ENCODE measurements at regions not wholly inside any gene's neighbourhood (a gene's known extent, or its start where the extent isn't known, plus 50 kb on each side); places are given as distances from the start of the nearest gene placed in this dataset.

DNA sequence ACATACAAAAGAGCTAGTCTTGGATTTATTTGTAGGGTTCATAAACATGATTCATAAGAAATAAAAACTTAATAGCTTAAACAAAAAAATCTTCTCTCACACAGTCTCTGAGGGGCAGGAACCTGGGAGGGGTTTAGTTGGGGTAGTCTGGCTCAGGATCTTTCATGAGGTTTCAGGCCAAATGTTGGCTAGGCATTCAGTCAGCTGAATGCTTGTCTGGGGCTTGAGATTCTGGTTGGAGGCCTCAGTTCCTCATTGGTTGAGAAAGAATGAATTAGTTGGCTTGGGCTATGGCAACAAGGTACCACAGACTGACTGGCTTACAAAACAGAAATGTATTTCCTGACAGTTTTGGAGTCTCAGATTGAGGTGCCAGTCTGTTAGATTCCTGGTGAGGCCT, 74.3 kb downstream of the ANKRD7 start:
- no peak for DNase-seq (ENCODE audit: low spot score)

DNA sequence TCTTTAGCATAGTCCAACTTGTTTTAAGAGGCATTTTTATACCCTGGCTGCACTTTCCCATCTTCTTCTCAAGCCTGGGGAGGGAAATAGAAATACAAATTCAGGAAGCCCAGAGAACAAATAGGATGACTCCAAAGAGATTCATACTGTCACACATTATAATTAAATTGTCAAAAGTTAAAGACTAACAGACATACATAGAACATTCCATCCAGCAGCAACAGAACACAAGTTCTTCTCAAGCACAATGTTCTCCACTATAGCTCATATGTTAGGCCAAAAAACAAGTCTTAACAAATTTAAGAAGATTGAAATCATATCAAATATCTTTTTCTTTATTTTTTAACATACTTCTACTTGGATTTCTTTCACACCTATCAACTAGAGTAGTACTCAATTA, 75.7 kb downstream of the ANKRD7 start:
- DNase-seq (ENCODE audit: low spot score), result no peak

DNA sequence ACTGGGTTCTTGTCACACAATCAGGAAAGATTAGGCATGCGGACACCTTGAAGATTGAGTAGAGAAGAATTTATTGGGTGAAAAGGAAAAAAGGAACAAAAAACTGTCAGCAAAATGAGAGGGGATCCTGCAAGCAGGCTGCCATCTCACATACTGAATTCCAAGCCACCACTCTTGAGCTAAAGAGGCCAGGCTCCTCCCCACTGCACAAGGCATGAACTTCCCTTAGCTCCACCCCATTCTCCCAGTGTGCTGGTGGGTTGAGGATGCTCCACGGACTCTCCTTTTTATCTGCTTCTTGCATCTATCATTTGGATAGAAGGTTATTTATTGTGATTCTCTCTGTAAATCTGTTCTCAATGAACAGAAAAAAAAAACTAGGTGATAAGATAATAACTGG, 79.6 kb downstream of the ANKRD7 start:
- DNase-seq (ENCODE audit: low spot score), result no peak

DNA sequence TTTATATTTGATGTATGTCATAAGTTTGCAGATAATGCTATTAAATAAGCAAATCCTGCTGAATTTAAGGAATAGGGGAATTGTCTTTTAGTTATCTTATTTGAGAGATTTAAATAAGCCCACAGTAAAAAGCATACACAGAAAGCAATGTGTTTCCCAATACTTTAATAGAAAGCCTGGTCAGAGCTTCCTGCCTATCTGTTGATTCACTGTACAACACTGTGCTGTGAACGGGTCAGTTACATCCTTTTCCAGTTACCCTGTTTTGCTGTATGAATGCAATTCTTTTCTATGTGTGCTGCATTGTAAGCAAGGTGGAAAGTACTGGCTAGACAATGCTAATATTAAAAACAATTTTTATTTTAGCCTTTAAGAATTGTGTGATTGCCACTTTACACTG, 81.2 kb downstream of the ANKRD7 start:
- DNase-seq (ENCODE audit: low spot score), result no peak

DNA sequence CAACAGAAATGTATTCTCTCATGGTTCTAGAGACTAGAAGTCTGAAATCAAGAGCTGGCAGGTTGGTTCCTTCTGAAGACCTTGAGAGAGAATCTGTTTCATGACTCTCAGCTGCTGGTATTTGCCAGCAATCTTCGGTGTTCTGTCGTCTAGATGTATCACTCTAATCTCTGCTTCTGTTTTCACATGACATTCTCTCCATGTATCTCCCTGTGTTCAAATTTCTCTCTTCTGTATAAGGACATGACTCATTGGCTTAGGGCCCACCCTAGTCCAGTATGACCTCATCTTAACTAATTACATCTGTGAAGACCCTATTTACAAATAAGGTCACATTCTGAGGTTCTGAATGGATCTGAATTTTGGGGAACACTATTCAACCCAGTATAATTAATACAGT, 82.3 kb downstream of the ANKRD7 start:
- DNase-seq (ENCODE audit: low spot score), result no peak

DNA sequence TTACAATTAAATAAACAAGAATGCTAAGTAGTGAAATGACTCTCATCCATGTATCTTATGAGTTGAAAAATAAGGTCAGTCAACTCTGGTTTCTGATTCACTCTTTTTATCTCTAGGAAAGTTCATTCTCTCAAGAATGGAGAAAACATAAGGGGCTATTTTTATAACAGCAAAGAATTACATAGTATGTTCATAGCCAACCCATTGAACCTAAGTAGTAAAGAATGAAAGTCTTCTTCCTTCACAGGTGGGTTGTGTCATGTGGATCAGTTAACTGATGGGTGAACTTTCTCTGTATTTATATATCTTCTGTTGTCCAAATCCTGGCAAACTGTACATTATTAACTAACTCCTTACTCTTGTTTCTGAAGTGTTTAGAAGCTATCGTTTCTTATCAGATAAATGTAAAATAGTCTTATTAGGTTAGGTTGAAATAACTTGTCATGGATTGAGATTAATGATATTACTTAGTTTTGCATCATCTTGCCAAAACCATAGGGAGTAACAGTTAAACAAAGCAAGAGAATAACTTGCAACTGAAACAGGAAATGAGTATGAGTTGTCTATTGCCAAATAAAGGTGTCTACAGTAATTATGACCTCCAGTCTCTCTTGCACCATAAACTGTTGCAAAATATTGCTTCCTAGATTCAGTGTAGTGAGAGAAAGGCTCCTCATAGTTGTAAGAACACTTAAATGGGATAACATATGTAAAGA, 86.8 kb downstream of the ANKRD7 start:
- peak; percentile 53 for DNase-seq (ENCODE audit: low spot score)

DNA sequence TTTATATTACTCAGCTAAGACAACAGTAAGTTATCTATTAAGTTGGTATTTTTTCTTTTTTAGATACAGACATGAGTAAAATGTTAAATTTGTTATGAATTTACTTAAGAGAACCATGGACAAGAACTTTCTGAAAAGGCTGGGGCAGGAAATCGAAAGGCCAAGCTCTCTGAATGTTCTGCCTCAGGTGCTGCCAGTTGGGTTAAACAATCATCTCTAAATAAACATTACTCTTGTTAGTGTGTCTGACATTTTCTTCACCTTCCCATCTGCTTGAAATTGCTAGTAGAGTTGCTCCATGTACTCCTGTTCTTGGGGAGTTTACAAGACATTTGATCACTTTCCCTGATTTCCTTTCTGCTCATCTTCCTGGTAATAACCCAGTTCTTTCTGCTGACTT, 87.5 kb downstream of the ANKRD7 start:
- no peak for DNase-seq (ENCODE audit: low spot score)

DNA sequence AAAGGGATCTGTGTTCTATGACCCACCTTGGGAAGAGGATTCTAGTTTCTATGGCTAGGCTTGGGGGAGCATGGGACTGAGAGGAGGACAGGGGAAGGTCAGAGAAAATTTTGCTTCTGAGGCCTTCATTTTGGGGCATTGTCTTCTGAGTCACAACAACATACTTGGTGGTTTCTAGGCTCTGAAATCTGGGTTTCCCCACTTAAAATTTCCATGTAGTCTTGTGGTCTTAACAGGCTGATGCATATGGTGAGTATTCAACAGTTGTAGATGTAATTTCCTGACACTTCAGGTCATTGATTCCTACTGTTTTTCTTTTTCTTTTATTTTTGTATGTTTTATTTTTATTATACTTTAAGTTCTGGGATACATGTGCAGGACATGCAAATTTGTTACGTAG, 88.5 kb downstream of the ANKRD7 start:
- peak; percentile 46 for DNase-seq (ENCODE audit: low spot score)

DNA sequence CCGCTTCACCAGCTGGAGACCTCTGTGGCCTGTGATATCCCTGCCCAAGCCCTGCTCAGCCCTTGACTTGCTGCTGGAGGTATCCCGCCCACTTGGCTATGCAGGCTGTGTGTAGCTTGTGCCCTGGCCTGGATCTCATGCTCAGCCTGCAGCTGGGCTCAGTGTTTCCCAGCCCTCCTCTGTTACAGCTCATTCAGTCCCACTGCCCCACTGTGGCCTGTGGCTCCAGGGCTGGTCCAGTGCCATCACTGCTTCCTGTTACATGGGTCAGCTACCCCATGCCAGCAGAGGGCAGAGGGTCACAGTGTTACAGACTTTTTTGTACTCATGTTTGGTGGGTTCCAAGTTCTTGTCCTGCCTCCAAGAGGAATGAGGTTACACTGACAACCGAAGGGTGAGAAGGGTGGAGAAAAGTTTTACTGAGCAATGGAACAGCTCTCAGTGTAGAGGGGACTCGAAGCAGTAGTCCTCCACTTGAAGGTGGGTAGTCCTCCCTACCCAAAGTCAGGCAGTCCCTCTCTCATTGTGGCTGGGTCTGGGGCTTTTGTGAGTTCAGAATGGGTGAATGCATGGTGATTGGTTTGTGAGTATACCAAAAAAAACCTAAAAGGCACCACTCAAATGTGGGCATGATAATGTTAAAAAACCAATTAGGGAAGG, 100.4 kb downstream of the ANKRD7 start:
- DNase-seq (ENCODE audit: low spot score), result no peak

DNA sequence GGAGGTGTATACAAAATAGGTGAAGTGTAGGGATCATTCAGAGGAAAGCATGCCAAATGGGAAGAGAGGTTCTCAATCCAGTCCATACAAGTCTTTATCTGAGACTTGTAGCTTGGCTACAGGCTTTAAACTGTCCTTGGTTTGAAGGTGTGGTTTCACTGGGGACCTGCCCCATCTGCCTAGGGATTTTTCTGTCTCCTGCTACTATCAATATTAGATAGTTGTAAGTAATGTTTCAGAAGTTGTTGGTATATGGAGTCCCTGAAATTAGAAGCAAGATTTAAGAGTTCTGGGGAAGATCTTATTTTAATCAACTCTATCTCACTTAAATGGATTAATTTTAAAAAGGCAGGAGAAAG, 100.9 kb downstream of the ANKRD7 start:
- no peak for DNase-seq (ENCODE audit: low spot score)

DNA sequence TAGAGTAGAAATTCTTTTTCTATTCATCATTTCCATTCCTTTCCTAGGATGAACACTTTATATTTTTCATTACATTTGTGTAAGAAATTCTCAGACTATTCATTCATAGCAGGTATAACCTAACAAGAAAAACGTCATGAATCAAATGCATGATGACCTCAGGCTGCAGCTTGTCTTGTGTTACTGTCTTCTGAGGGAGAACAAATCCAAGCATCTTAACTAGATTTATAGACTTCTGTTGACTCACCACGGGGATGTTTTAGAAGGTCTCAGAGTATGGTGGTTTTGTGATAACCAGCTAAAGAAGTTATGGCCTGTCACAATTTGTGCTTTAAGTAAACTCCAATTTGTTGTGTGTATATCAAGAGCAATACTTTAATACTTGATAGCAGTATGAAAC, 102.7 kb downstream of the ANKRD7 start:
- DNase-seq (ENCODE audit: low spot score), result no peak

DNA sequence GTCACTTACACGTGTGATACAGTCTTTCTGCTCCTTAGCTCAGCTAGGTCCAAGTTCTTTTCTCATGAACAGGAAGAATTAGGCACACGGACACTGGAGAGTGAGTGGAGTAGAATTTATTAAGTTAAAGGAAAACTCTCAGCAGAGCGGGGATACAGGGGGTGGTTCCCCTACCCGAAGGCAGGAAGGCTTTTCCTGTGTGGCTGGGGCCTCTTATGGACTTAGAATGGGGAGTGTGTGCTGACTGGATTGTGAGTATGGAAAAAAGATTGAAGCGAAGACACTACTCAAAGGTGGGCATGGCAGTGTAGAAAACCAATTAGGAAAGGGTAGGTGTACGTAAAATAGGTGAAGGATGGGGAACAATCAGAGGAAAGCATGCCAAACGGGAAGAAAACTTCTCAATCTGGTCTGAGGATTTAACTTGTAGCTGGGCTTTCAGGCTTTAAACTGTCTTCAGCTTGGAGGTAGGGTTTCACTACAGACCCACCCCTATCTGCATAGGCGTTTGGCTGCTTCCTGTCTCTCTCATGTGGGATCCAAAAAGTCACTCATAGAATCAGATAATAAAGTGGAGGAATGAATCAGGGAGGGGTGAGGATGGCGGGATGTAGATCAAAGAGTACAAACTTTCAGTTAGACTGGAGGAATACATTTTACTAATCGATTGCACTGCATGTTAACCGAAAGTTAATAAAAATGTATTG, 104.2 kb downstream of the ANKRD7 start:
- no peak for DNase-seq (ENCODE audit: low spot score)

DNA sequence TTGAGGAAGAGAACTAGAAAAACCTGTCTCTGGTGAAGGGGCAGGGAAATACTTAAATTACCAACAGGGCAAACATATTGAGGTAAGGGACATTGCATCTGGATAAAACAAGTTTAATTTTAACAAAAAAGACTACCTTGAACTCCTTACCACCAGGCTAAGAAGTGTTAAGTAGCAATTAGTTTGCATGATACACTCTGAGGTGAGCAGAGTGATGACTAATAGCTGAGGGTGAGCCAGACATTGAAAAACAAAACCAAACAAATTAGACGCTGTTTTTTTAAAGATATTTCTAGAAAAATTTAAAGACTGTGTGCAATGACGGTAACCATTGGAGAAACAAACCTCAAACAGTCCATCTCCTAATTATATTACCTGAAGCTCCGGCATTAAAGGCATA, 105.9 kb downstream of the ANKRD7 start:
- DNase-seq (ENCODE audit: low spot score), result no peak

DNA sequence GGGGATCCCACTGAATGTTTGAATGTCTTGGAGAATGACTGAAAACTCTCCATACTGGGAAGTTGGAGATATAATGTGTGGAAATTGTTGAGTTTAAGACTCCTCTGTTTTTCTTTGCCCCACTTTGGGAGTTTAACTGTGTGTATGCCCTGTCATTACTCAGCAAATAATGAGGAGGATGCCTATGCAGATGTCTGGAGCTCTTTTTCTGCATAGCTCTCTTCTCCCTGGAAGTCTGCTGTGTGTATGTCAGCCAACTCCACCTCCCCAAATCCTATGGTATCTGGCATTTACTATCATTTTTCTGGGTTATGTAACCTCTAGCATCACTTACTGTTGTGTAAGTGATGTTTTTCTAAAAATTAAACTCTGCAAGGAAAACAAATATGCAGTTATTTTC, 122.2 kb downstream of the ANKRD7 start:
- DNase-seq (ENCODE audit: low spot score), result no peak

DNA sequence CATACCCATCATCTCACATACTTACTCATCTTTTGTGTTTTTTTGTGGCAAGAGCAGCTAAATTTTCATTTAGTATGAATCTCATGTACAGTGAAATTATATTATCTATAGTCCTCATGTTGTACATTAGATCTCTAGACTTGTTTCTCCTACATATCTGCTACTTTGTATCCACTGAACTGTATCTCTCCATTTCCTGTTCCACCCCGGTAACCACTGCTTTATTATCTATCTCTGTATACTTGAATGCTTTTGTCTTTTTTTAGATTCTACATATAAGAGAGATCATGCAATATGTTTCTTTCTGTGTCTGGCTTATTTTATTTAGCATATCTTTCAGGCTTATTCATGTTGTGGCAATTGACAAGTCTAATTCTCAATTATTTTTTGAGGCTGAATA, 125.1 kb downstream of the ANKRD7 start:
- DNase-seq (ENCODE audit: low spot score), result no peak

DNA sequence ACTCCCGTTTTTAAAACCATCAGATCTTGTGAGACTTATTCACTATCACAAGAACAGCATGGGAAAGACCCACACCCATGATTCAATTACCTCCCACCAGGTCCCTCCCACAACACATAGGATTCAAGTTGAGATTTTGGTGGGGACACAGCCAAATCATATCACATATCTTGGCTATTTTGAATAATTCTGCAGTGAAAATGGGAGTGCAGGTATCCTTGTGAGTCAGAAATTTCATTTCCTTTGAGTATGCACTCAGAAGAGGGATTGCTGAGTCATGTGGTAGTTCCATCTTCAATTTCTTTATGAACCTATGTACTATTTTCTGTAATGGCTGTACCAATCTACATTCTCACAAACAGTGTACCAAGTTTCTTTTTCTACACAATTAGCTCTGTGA, 125.8 kb downstream of the ANKRD7 start:
- peak; percentile 7 for DNase-seq (ENCODE audit: low spot score)

DNA sequence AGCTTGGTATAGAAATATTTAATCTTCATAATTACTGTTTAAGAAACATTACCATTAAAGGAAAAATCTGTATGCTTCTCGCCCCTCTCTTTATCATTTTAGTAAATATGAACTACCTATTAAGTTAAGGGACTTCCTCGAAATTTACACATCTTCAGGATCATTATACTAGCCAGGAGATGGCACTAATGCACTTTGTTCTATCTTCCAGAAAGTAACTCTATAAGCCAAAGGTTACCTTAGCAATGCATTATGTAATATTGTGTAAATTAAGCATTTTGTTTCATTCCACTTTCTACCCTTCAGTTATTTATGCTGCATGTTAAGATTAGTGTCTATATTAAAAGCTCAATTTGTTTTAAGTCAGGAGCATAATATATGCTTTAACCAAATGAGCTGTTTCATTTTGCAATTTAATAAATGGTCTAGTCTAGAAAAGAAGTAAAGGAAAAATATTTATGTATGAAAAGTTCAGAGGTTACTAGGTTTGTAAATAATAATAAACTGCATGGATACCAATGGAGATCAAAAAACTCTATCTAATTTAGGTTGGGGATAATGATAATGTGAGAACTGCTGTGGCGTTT, 128.5 kb downstream of the ANKRD7 start:
- DNase-seq (ENCODE audit: low spot score), result no peak

DNA sequence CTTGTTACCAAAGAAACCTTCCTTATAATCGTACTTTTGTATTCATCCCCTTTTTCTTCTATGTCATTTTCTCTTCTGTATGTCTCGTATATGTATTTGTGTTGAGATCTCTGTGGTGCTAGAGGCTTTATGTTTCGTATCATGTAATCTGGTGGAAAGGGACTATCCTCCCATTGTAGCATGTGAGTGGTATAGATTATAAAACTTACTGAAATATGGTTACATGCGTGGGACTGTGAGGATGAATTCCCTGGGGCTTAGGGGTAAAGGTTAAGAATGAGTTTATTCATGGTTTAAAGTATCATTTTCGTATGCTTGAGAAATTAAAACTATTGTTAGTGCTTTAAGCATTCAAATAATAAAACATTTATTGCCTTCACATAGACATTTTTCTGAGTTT, 141.9 kb downstream of the ANKRD7 start:
- DNase-seq (ENCODE audit: low spot score), result no peak

DNA sequence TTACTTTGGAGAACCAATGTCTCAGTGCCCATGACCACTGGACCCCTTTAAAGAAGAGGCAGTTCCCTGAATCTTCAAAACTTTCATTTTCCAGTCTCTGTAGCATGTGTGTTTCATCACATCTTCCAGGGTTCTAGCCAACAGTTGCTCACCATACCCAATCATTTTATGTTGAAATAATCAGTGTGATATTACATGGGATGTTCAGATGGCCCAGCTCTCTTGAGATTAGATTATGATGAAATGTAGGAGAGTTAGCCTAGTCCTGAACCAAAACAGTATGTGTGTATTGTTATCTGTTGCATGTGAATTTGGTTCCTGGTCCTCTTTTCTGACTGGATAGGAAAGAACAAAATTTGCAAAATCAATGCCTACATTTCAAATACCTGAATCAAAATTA, 144.5 kb downstream of the ANKRD7 start:
- no peak for DNase-seq (ENCODE audit: low spot score)

DNA sequence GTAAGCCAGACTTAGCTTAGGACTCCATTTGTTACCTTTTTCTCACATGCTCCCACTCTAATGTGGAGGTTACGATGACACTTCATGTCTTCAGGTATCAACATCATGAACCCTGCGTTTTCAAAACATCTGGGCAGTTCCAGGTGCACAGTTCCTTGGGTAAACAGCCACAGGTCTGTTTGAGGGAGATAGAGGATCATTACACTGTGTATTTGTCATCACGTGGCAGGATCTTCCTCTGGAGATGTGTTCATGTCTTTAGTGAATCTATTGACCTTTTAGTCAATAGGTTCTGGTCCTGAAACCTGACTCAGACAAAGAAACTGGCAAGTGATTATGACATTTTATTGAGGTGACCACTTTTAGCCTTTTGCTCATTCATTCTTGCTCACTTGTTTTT, 145.5 kb downstream of the ANKRD7 start:
- DNase-seq (ENCODE audit: low spot score), result no peak

DNA sequence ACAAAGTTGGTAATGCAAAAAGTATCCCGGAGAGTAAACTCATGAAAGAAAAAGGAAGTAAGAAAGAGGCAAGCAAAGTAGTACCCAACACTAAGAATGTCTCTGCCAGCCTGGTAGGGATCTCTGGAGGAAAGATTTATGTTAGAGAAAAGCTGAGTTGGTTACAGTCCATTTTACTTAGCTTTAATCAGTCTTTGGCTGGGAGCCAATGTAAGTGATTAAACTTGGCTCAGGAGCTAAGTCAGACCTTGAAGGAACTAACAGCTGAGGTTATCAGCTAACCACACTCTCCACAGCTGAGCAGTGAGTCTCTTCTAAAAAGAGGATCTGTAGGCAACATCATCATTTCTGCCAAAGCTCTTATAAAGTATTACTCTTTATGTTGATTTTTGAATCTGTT, 148.0 kb downstream of the ANKRD7 start:
- DNase-seq (ENCODE audit: low spot score), result no peak

DNA sequence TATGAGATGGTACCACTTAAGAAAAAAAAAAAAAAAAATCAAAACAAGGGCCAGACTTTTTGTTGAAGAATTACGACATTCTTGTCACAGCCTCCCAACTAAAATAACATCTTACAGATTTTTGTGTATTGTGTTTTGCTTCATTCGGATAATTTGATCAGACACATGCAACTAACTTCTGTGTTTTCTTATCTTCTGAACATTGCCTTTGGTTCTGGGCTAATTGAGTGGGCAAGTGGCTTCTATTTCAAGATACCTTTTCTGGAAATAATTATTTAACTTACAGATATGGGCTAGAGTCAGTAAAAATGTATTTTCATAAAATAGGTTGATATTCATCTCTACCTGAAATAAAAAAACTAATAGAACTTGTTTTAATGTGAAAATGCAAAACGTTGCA, 165.1 kb downstream of the ANKRD7 start:
- DNase-seq (ENCODE audit: low spot score), result no peak

DNA sequence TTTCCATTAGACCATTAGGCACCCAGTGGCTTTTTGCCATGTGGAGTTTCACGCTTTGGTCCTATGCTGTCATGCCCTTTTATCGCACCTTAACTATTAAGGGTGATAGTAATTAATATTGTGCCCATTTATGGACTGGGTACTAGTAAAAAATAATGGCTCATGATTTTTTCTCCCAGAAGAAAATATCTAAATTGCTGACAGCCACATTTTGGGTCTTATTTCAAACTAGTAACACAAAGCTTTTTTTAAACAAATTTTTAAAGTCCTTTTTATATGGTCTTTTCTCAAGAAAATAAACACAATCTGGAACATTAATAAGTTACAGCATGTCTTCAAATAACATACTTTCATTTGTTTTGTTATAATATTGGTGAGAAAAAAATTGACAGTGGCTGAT, 179.7 kb downstream of the ANKRD7 start:
- DNase-seq (ENCODE audit: low spot score), result no peak

All from activated CD4-positive, alpha-beta T cell treated with anti-CD3 and anti-CD28 coated beads, Interleukin-2, Interleukin-4, amounts not matched to agents 100 ng/mL and 50 ng/mL, durations not matched to agents 16 hours and 8 hours (primary cell).